ENCODE measurements at regions not wholly inside any gene's neighbourhood (a gene's known extent, or its start where the extent isn't known, plus 50 kb on each side); places are given as distances from the start of the nearest gene placed in this dataset.
"Not testable (repeated sequence)": the region's sequence is repeated elsewhere in the genome, so short reads cannot be mapped to it uniquely, and the experiment has no call there.

GRCh38 chr14:105636935-105637334, 110.6 kb downstream of the TMEM121 start:
- DNase-seq (ENCODE audit: low read depth), result no peak

DNA sequence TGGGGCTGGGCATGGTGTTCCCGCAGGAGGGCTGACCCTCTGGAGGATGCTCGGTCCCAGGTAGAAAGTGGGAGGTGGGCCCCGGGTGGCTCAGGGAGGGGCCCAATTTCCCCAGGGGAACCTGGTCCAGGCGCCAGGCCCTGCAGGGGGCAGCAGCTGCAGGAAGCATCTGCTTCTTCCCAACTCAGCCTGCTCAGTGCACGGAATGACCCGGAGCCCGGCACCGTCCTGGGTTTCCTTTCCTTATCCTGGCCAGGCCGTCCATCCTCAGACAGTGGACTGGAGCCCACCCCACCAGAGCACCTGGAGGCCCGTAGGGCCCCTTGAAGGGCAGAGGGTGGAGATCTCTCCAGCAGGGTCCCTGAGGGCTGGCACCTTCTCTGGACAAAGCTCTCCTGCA, 111.0 kb downstream of the TMEM121 start:
- DNase-seq (ENCODE audit: low read depth), result not testable (repeated sequence)

GRCh38 chr14:105639969-105640931, 113.9 kb downstream of the TMEM121 start:
- DNase-seq (ENCODE audit: low read depth), result not testable (repeated sequence)

- no peak for DNase-seq (ENCODE audit: low read depth)
Measured at GRCh38 chr14:105641075-105641937, 114.9 kb downstream of the TMEM121 start.

DNA sequence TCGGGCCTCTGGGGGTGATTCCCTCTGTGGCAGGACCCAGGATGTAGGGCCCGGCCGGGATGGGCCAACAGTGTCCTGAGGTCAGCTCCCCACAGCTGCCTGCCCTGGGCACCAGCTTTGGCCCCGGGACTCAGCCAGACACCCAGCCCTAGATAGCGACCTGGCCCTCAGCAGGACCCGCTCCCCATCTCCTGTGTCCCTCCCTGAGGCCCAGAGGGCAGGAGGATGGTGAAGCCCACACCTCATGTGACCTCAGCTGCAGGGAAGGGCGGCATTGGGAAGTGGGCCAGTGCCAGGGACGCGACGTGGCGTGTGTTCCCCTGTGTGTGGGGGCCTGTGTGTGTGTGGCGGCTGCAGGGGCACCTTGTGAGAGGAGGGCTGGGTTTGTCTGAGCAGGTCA, 115.6 kb downstream of the TMEM121 start:
- not testable (repeated sequence) for DNase-seq (ENCODE audit: low read depth)

- not testable (repeated sequence) for DNase-seq (ENCODE audit: low read depth)
Measured at GRCh38 chr14:105642486-105642885, 116.1 kb downstream of the TMEM121 start.

DNA sequence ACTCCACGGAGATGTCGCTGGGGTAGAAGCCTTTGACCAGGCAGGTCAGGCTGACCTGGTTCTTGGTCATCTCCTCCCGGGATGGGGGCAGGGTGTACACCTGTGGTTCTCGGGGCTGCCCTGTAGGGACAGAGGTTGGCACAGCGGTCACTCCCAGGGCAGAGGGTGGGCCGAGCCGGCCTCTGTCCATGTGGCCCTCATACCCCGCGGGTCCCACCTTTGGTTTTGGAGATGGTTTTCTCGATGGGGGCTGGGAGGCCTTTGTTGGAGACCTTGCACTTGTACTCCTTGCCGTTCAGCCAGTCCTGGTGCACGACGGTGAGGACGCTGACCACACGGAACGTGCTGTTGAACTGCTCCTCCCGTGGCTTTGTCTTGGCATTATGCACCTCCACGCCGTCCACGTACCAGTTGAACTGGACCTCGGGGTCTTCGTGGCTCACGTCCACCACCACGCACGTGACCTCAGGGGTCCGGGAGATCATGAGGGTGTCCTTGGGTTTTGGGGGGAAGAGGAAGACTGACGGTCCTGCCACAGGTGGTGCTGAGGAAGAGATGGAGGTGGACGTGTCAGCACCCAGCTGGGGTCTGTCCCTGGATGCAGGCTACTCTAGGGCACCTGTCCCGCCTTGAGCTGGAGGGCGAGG, 117.1 kb downstream of the TMEM121 start:
- not testable (repeated sequence) for DNase-seq (ENCODE audit: low read depth)

GRCh38 chr14:105644053-105644435, 117.7 kb downstream of the TMEM121 start:
- DNase-seq (ENCODE audit: low read depth), result not testable (repeated sequence)

- DNase-seq (ENCODE audit: low read depth), result not testable (repeated sequence)
Measured at GRCh38 chr14:105644457-105644856, 118.1 kb downstream of the TMEM121 start.

DNA sequence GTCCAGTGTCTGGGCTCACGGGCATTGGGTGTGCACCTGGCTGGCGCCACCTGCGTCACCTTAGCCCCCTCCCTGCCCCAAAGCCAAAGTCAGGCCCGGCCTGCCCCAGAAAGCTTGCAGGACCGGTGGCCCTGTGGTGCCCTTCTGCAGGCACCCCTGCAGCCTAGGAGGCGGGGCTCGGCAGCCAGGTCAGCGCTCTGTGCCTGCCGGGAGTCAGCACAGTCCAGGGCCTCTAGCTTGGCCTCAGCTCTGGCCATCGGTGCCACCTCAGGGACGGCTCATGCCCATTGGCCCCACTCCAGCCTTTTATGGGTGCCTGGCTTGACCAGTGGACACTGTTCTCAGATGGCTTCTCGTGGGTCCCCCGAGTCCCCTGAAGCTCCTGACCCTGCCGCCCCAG, 118.5 kb downstream of the TMEM121 start:
- not testable (repeated sequence) for DNase-seq (ENCODE audit: low read depth)

- not testable (repeated sequence) for DNase-seq (ENCODE audit: low read depth)
Measured at GRCh38 chr14:105645389-105645788, 119.0 kb downstream of the TMEM121 start.

GRCh38 chr14:105646175-105646574, 119.8 kb downstream of the TMEM121 start:
- no peak for DNase-seq (ENCODE audit: low read depth)

GRCh38 chr14:105646711-105647281, 120.4 kb downstream of the TMEM121 start:
- DNase-seq (ENCODE audit: low read depth), result not testable (repeated sequence)

DNA sequence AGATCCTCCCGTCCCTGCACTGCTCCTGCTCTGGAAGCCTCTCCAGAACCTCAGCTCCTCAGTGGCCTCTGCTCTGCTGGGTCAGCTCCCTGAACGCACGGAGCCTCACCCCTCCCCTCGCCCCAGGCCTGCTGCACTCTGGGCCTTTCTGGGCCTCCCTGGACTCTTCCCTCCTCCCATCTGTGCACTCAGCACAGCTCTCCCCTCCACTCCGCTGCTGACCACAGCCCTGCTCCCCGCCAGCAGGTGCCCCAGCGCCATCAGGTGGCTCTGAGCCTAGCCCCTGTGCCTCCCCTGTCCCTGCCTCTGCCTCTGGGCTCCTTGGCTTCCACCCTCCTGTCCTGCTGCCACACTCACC, 121.0 kb downstream of the TMEM121 start:
- DNase-seq (ENCODE audit: low read depth), result not testable (repeated sequence)

- no peak for DNase-seq (ENCODE audit: low read depth)
Measured at GRCh38 chr14:105647784-105648608, 121.6 kb downstream of the TMEM121 start.

DNA sequence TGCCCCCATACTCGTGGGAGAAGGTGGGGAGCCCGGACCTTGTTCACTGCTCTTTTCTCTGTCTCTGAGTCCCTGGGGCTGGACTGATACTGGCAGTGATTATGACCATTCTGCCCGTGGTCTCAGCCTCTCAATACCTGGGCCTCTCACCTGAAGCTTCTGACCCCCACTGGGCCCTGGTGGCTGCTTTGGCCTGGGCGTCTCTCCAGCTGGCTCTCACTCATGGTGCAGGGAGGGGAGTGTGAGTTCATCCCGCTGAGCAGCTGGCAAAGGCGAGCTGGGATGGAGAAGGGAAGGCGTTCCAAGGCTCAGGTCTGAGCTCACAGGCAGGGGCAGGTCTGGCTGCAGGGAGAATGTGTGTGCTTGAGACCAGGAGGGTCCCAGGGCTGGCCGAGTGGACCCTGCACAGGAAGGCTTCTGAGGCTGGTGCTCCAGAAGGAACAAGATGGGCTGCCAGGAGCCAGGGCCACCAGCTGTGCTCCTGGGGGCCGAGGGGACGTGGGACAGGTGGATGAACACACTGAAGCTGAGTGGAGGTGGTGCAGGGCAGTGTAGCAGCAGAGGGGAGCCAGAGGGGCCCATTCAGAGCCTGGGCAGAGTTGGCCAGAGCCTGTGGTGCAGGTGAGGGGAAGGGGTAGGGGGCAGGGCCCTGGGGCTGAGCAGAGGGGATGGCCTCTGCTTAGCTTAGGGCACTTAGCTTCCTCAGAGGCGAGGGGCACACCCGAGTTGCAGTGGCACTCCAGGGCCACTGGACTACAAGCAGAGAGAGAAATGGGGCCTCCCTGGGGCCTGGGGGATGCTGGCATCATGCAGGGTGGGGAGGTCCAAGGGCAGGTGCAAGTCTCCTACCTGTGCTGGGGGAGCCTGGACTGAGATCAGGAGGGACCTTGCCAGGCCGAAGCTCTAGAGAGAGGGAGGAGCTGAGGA, 122.5 kb downstream of the TMEM121 start:
- DNase-seq (ENCODE audit: low read depth), result not testable (repeated sequence)

- DNase-seq (ENCODE audit: low read depth), result not testable (repeated sequence)
Measured at GRCh38 chr14:105652317-105652716, 125.9 kb downstream of the TMEM121 start.

- DNase-seq (ENCODE audit: low read depth), result not testable (repeated sequence)
Measured at GRCh38 chr14:105653921-105654320, 127.5 kb downstream of the TMEM121 start.

DNA sequence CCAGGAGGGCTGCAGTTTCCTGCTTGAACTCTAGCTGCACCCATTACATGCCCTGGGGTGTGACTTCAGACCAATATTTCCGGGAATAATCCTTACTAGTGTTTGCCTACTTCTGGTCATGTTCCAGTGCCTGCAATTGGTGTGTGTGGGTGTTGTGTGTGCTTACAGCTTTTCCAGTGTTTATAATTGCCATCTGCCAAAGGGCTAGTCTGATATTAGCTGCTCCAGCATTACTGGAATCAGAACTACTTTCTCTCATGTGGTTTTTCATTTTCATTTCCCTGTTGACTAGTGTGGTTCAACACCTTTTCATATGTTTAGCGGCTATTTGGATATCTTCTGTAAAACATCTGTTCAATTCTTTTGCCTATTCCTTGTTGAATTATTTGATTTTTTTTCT, 132.9 kb downstream of the TMEM121 start:
- DNase-seq (ENCODE audit: low read depth), result not testable (repeated sequence)
